Endothelial cell (in vitro differentiated cells): ENCODE measurements at regions not wholly inside any gene's neighbourhood (a gene's known extent, or its start where the extent isn't known, plus 50 kb on each side); places are given as distances from the start of the nearest gene placed in this dataset.
"Not testable (repeated sequence)": the region's sequence is repeated elsewhere in the genome, so short reads cannot be mapped to it uniquely, and the experiment has no call there.

ENCODE experiments used
- DNase-seq: peaks from one replicate; pipeline ENCODE4 v3.0.0; 2021; ENCODE audit warnings: low spot score
- H3K27ac Mint-ChIP-seq: one replicate; pipeline ENCODE4 v1.8.0; 2021; ENCODE audit warnings: mixed read lengths, inconsistent platforms; ENCODE audit not compliant: unreplicated experiment
- H3K27me3 Mint-ChIP-seq: one replicate; pipeline ENCODE4 v1.8.0; 2021; ENCODE audit warnings: mild to moderate bottlenecking, moderate library complexity, mixed read lengths, inconsistent platforms; ENCODE audit not compliant: unreplicated experiment
- H3K36me3 Mint-ChIP-seq: one replicate; pipeline ENCODE4 v1.8.0; 2021; ENCODE audit warnings: mild to moderate bottlenecking, low read depth, mixed read lengths, inconsistent platforms; ENCODE audit not compliant: unreplicated experiment
- H3K4me1 Mint-ChIP-seq: one replicate; pipeline ENCODE4 v1.8.0; 2021; ENCODE audit warnings: mild to moderate bottlenecking, mixed read lengths, inconsistent platforms; ENCODE audit not compliant: unreplicated experiment
- H3K4me3 Mint-ChIP-seq: one replicate; pipeline ENCODE4 v1.8.0; 2021; ENCODE audit warnings: mild to moderate bottlenecking, mixed read lengths, inconsistent platforms; ENCODE audit not compliant: unreplicated experiment
- H3K9me3 Mint-ChIP-seq: one replicate; pipeline ENCODE4 v1.8.0; 2021; ENCODE audit warnings: mixed read lengths, inconsistent platforms; ENCODE audit not compliant: unreplicated experiment
- TF ChIP-seq, protein P1 (sequence below): fragments of 200-600 bp; sonication (generic); IDR thresholded peaks from one replicate; pipeline ENCODE4 v1.5.0; 2021; ENCODE audit warnings: antibody characterized with exemption; ENCODE audit not compliant: unreplicated experiment

DNA sequence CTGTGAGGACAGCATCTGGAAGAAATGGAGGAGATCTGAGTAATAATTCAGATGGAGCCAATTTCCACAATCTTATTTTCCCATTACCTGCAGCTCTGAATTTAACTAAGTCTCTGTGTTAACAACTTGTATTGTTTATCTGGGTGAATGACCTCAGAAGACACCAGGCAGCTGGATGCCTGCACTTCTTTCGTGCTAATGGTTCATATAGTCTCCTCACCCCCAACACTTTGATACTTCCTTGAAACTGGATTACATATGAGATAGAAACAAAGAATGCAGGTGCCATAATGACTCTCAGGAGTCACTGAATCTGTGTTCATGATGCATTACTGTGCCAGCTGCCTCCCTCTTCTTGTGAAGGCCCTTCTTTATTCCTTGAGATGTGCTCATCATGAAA, 125.6 kb upstream of the VPREB1 start:
- Mint-ChIP-seq H3K27me3 (peaks cover 2% of the 10 kb centered on the region), H3K36me3 (no peaks in the 10 kb centered on the region), H3K27ac (no peak overlapping the region), H3K4me3 (no peak overlapping the region), H3K4me1 (no peaks in the 10 kb centered on the region), H3K9me3 (no peaks in the 10 kb centered on the region)
- TF ChIP-seq, protein P1, sequence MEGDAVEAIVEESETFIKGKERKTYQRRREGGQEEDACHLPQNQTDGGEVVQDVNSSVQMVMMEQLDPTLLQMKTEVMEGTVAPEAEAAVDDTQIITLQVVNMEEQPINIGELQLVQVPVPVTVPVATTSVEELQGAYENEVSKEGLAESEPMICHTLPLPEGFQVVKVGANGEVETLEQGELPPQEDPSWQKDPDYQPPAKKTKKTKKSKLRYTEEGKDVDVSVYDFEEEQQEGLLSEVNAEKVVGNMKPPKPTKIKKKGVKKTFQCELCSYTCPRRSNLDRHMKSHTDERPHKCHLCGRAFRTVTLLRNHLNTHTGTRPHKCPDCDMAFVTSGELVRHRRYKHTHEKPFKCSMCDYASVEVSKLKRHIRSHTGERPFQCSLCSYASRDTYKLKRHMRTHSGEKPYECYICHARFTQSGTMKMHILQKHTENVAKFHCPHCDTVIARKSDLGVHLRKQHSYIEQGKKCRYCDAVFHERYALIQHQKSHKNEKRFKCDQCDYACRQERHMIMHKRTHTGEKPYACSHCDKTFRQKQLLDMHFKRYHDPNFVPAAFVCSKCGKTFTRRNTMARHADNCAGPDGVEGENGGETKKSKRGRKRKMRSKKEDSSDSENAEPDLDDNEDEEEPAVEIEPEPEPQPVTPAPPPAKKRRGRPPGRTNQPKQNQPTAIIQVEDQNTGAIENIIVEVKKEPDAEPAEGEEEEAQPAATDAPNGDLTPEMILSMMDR = no peak
- DNase-seq = no peak

DNA sequence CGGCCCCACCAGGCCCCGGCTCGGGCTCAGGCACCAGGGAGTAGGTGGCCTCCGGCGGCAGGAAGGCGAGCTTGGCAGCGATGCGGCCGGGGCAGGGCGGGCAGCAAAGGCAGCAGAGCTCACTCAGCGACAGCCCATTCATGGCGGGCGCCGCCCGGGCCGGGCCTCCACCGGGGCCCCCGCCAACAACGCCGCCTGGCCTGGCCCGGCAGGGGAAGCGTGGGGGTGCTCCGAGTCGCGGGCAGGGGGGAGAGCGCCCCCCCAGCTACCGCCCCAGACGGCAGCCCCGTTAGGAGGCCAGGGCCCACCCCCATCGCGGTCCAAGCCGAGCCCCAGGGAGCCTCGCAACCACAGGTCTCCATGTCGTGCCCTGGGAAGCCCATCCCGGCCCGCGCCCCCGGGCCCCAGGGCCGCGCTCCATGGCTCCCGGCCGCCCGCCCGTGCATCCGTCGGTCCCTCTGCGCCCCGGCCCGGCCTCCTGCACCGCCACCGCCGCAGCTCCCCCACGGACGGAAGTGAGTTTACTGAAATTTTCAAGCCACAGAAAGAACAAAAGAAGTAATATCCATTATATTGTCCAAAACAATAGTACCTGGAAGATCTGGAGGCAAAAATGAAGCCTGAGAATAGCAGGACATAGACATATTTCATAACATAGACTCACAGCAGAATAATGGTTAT, 126.6 kb upstream of the VPREB1 start:
- H3K4me1 Mint-ChIP-seq, H3K27me3 Mint-ChIP-seq, H3K27ac Mint-ChIP-seq, H3K36me3 Mint-ChIP-seq, H3K4me3 Mint-ChIP-seq, DNase-seq, H3K9me3 Mint-ChIP-seq: not testable (repeated sequence)

DNA sequence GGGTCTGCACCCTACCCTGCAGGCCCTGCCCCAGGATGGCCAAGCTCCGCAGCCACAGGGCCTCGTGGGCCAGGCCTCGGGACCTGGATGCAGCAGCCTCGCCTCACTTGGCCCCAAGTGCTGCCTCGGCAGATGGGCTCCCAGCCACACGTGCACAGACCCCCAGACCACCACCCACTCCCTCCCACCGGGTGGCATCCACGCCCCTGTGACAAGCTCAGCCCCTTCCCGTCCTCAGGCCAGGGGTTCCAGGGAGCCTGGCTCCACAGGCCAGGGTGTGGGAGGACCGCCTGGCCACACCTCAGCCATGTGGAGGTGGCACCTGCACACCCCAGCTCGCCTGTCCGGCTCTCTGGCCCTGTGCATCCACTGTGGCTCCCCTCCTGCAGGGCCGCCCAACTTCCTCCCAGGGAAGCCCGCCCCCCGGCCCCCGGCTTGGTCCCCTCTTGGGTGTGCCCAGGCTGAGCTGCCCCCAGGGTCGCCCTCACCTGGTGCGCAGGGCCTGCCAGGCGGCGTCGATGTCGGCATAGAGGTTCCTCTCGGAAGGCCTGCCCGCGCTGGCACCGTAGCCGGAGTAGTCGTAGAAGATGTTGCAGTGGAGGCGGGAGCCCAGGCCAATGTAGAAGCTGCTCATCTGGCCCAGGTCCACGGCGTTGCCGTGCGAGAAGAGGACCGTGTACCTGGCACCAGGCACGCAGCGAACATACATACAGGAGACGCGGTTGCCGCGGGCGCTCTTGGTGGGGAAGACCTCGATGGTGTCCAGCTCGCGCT, 127.4 kb upstream of the VPREB1 start:
- H3K4me1 Mint-ChIP-seq, DNase-seq, H3K9me3 Mint-ChIP-seq, H3K27ac Mint-ChIP-seq, H3K27me3 Mint-ChIP-seq, H3K4me3 Mint-ChIP-seq, H3K36me3 Mint-ChIP-seq: not testable (repeated sequence)

DNA sequence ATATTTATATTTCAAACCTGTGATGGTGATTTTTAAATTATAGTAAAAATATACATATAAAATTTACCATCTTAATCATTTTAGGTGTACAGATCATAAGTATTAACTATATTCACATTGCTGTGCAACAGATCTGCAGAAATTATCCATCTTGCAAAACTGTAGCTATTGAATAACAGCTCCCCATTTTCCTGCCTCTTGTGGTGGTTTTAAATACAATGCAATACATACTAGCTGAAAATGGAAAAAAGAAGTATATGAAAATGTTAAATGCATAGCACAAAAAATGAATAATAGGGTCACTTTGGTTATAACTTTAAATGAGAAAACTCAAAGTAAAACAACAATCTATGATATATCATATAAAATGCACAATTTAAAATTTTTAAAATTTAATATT, 130.9 kb upstream of the VPREB1 start:
- Mint-ChIP-seq H3K27ac (no peak overlapping the region), H3K27me3 (no peaks in the 10 kb centered on the region), H3K4me3 (no peak overlapping the region), H3K9me3 (no peaks in the 10 kb centered on the region), H3K36me3 (no peaks in the 10 kb centered on the region), H3K4me1 (no peaks in the 10 kb centered on the region)
- no peak for DNase-seq
- TF ChIP-seq, protein P1 = no peak

DNA sequence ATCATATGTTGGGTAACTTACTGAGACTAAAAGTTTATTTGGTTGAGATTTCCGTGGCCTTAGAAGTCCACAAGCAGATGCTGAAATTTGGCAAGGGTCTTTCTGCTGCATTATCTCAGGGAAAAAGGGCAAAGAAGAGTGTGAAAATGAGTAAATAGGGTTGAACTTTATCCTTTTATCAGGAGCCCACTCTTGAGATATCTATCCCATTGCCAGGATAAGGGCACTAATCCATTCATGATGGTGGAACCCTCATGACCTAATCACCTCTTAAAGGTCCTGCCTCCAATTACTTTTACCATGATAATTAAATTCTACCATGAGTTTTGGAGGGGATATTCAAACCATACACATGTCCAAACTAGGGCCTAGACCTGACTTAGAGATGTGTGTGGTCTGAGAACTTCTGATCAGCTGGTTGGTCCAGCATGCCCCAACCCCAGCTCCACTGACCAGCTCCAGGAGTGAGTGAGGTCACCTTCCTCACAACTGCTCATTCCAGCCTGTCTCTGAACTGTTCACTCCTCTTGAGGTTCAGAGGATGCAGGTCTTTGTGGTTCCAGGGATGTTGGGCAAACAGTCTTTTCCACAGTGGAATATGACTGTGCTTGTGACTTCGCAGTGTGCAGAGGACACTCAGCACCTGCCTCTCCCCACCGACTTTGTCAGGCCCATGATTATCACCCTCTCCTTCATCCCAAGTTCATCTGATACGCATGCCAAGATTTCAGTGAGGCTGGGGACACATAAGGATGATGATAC, 130.1 kb upstream of the TOP3B start:
- H3K4me1 Mint-ChIP-seq = no peaks in the 10 kb centered on the region
- H3K9me3 Mint-ChIP-seq = no peaks in the 10 kb centered on the region
- no peaks in the 10 kb centered on the region for H3K27me3 Mint-ChIP-seq
- H3K27ac Mint-ChIP-seq = no peak overlapping the region
- no peak for DNase-seq
- no peaks in the 10 kb centered on the region for H3K36me3 Mint-ChIP-seq
- H3K4me3 Mint-ChIP-seq = no peak overlapping the region
- TF ChIP-seq, protein P1 = no peak
